HG03520 (cell line): ENCODE measurements at regions not wholly inside any gene's neighbourhood (a gene's known extent, or its start where the extent isn't known, plus 50 kb on each side); places are given as distances from the start of the nearest gene placed in this dataset.

ENCODE experiments used
- ATAC-seq: cut with Tn5 transposase; IDR thresholded peaks from one replicate; pipeline ENCODE4 v1.9.1; 2021; ENCODE audit warnings: mild to moderate bottlenecking, moderate library complexity; ENCODE audit not compliant: unreplicated experiment

GRCh38 chr18:61057443-61057842, 275.8 kb upstream of the CDH20 start:
- ATAC-seq: no peak

DNA sequence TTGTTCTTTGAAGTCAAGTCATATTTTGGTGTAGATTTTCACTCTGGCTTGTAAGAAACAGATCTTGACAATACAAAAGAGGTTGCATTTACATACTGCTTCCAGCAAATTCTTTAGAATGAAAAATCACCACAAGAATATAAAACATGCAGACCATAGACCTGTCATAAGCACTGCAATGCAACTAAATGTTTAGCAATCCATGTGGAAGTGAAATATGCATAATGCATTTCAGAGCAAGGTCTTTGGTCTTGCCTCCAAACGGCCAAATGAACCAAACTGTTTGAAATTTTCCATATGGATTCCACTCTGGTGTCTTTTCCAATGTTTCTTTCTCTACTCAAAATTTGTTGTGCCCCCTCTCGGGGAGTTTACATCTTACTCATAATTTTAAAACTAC, 271.0 kb upstream of the CDH20 start:
- no peak for ATAC-seq

DNA sequence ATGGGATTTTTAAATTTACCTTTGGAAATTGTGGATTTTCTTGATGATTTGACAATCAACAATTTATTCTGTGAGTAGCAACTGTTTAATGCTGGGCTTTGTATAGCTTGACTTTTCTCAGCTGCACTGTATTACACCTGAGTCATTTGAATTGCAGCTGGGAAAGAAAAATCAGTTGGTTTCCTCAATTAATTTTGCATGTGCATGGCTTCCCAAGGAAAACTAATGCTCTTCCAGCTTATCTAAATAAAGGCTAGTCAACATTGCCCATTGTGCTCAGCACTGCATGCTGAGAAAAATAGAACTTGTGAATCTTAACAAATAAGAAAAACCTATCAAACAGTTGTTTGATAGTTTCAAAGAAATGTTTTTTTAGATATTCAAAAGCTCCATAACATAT, 268.3 kb upstream of the CDH20 start:
- no peak for ATAC-seq

DNA sequence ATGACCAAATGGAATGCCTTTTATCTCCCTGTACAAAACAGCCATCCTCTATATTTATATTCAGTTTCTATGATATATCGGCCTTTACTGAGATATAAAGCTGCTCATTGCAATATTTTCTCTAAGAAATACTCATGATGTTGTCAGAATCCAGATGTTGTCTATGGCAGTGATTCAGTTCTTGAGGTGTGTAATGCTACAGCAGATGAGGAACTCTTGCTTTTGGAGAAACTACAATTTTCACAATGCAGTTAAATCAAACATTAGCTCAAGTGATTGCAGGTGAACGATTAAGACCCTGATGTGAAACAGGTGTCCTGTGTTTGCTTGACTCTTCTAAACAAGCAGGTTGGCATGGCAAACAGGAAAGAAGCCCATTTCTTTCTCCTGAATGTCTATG, 256.2 kb upstream of the CDH20 start:
- no peak for ATAC-seq

GRCh38 chr18:61079714-61080113, 253.5 kb upstream of the CDH20 start:
- ATAC-seq: no peak

- no peak for ATAC-seq
Observed at GRCh38 chr18:61080954-61081528, 252.2 kb upstream of the CDH20 start.

DNA sequence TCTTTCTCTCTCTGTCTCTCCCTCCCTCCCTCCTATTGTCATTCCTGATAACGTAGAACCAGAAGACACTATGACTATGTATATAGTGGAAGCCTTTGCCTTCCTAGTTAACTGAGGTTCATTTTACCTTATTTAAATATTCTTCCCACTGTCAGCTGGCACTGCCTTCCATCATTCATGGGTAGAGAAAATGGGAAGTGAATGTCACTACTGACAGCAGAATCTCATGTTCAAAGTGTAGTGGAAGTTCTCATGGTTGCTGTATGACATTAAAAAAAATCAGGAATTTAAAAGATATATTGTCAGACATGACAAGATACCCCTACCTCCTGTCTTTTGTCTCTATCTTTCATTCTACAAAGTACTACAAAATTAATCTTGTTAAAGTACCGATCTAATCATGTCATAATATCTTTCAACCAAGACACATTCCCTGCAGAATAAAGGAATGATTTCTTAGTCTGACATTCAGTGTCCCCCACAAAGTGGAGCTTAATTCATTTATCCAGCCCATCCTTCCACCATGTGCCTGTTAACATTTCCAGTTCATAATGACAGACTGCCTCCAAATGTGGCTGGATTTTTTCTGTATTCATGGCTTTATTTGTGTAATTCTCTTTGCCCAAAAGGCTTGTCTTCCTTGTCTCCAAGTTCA, 250.1 kb upstream of the CDH20 start:
- ATAC-seq: no peak

- ATAC-seq: no peak
Observed at GRCh38 chr18:61085036-61085435, 248.2 kb upstream of the CDH20 start.

GRCh38 chr18:61085761-61086160, 247.5 kb upstream of the CDH20 start:
- ATAC-seq: no peak

- ATAC-seq: no peak
Observed at GRCh38 chr18:61086657-61087056, 246.6 kb upstream of the CDH20 start.

GRCh38 chr18:61091379-61091778, 241.9 kb upstream of the CDH20 start:
- ATAC-seq: no peak

DNA sequence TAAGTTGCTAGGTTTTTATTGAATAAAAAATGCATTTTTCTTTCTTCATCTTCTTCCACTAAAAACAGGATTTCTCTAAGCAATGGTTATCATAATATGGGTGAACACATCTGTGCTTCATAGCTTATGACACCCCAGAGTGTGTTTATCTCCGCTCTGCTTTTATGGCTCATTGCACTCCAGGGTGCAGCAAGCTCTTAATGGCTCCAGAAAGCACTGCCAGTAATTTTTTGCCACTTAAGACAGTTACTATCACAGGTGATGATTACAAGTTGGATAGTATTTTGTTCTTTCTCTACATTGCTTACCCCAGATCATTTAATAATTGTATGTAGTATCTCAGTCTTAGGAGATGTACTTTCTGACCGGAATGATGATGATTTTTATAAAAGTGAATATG, 239.3 kb upstream of the CDH20 start:
- no peak for ATAC-seq

DNA sequence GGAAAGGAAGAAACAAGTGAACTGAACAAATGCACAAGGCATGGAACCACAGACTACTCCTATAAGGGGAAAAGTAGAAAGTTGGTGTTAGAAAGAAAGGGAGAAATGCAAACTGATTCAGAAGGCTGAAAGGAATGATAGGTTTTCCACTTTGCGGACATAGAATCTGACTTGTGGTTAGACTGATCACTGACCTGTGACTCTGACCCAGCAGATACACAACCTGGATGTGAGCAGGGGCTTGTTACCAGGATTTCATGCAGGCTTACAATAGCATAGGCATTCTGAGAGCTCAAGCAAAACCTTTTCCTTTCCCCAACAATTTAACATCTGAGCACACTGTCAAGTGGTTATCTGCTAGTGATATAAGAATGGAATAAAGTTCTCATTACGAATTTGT, 237.0 kb upstream of the CDH20 start:
- ATAC-seq: no peak

GRCh38 chr18:61107113-61107512, 226.1 kb upstream of the CDH20 start:
- no peak for ATAC-seq

GRCh38 chr18:61108706-61109105, 224.5 kb upstream of the CDH20 start:
- ATAC-seq: no peak

- no peak for ATAC-seq
Observed at GRCh38 chr18:61123309-61123708, 209.9 kb upstream of the CDH20 start.

DNA sequence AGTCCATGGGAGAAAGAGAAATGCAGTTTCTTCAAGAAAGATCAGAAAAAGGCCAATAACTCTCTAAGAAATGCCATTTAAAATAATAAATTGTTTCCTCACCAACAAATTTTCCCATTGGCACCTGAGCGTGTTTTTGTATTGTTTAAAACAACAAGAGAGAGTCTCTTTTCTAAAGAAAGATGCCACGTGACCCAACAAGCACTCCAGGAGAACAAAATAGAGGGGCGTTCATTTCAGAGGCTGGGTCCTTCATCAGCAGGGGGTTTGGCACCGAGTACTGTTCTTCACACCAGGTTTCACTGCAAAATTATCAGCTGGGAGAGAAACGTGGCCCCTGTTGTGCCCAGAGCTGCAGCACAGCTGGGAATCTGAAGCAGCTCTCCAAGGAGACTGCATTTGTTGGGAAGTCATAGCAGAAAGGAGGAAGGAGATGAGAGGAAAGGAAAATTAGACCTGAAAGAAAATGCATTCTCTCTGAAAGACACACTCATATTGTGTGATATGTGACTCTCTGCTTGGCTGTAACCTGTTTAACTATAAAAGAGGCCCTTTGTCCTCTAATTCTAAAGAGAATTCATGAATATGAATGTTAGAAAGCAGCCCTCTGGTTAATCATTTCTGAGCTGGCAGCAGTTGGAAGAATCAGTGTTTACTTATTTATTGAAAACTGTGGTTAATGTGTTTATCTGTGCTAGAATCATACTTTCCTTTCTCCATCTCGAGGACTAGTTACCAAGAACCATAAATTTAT, 205.3 kb upstream of the CDH20 start:
- ATAC-seq: no peak

- no peak for ATAC-seq
Observed at GRCh38 chr18:61129001-61129400, 204.2 kb upstream of the CDH20 start.

DNA sequence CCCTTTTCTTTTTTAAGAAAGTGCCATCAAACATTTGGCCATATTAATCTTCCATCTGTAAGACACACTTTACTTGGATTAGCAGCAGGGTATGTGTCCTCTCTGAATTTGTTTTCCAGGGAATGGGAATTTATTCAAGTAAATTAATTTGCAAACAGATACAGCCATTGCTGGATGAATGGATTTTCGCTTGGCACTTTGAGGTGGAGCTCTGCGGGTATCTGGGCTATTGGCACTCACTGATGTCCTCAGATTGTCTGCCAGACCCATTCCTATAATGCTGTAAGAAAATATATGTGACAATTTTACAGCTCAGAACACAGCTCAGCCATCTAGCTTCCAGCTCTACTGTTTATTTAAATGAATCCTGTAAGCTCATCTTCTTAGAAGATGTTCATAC, 201.2 kb upstream of the CDH20 start:
- no peak for ATAC-seq

- no peak for ATAC-seq
Observed at GRCh38 chr18:61133783-61134182, 199.4 kb upstream of the CDH20 start.

DNA sequence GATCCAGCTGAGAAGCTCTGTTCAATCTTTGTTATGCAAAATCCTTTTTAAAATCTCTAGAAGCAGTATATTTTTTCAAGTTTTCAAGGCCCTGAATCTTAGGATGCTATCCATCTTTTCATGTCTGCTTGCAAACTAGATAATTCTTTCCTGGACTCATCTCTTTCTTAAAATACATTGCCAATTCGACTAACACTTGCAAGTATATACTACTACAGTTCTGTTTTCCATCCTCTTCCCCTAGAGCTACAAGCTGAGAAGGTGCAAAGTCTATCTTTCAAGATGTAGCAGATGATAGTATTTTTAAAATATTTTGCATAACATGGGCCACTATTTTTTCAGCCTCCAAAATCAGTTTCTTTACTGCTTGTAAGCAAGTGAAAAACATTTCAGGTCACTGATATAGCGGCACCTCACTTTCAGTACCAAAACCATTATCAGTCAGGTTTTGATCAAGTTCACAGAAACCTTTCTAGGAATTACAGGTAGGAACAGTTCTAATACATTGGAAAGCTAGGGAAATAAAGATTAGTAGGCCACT, 196.4 kb upstream of the CDH20 start:
- no peak for ATAC-seq

GRCh38 chr18:61141691-61142090, 191.5 kb upstream of the CDH20 start:
- ATAC-seq: no peak
